HG03066 (cell line): ENCODE measurements at regions not wholly inside any gene's neighbourhood (a gene's known extent, or its start where the extent isn't known, plus 50 kb on each side); places are given as distances from the start of the nearest gene placed in this dataset.

Source experiments
- ATAC-seq: cut with Tn5 transposase; IDR thresholded peaks from one replicate; pipeline ENCODE4 v1.9.1; 2021; ENCODE audit warnings: low read depth; ENCODE audit not compliant: unreplicated experiment

- no peak for ATAC-seq
These were observed 666.8 kb downstream of the PCDH18 start for GRCh38 chr4:136865526-136865925.

- peak; percentile 78 for ATAC-seq
These were observed 667.6 kb downstream of the PCDH18 start for GRCh38 chr4:136864604-136865185.

- ATAC-seq = no peak
These were observed 668.5 kb downstream of the PCDH18 start for GRCh38 chr4:136863756-136864155.

- no peak for ATAC-seq
These were observed 669.6 kb downstream of the PCDH18 start for GRCh38 chr4:136862653-136863052.

GRCh38 chr4:136861091-136861490, 671.2 kb downstream of the PCDH18 start:
- ATAC-seq = no peak

- no peak for ATAC-seq
These were observed 673.4 kb downstream of the PCDH18 start for GRCh38 chr4:136858903-136859302.

- ATAC-seq = no peak
These were observed 676.4 kb downstream of the PCDH18 start for GRCh38 chr4:136855886-136856285.

GRCh38 chr4:136850446-136850845, 681.8 kb downstream of the PCDH18 start:
- no peak for ATAC-seq

- no peak for ATAC-seq
These were observed 684.2 kb downstream of the PCDH18 start for GRCh38 chr4:136847881-136848621.

GRCh38 chr4:136841526-136841925, 690.8 kb downstream of the PCDH18 start:
- ATAC-seq = no peak

GRCh38 chr4:136838607-136839006, 693.7 kb downstream of the PCDH18 start:
- ATAC-seq = no peak

- no peak for ATAC-seq
These were observed 700.7 kb downstream of the PCDH18 start for GRCh38 chr4:136831553-136831952.

GRCh38 chr4:136829280-136829679, 703.0 kb downstream of the PCDH18 start:
- ATAC-seq = no peak

GRCh38 chr4:136823020-136823419, 709.3 kb downstream of the PCDH18 start:
- ATAC-seq = no peak

- no peak for ATAC-seq
These were observed 713.4 kb downstream of the PCDH18 start for GRCh38 chr4:136818811-136819330.

GRCh38 chr4:136812100-136812880, 720.0 kb downstream of the PCDH18 start:
- ATAC-seq = no peak

GRCh38 chr4:136811496-136812077, 720.7 kb downstream of the PCDH18 start:
- ATAC-seq = no peak

- ATAC-seq = no peak
These were observed 721.7 kb downstream of the PCDH18 start for GRCh38 chr4:136810626-136811025.

- no peak for ATAC-seq
These were observed 725.5 kb downstream of the PCDH18 start for GRCh38 chr4:136806844-136807243.

- no peak for ATAC-seq
These were observed 726.7 kb downstream of the PCDH18 start for GRCh38 chr4:136805617-136806016.

GRCh38 chr4:136803433-136803832, 728.9 kb downstream of the PCDH18 start:
- no peak for ATAC-seq
